Liver (tissue), 8 donors: ENCODE measurements at regions not wholly inside any gene's neighbourhood (a gene's known extent, or its start where the extent isn't known, plus 50 kb on each side); places are given as distances from the start of the nearest gene placed in this dataset.
A peak's percentile ranks its signal among the peaks of the same experiment; 100 is the strongest.

Experiments
- DNase-seq: peaks from one replicate; pipeline ENCODE4 v3.0.0-alpha.2; 2017; ENCODE audit warnings: low spot score
- H3K27ac ChIP-seq, 2 donors: one replicate each; pipeline ENCODE4 v1.7.0; 2013; ENCODE audit warnings: inconsistent platforms in 2 of 2, low read length in 2 of 2, control low read depth in 1 of 2, low read depth in 1 of 2, mild to moderate bottlenecking in 1 of 2
- H3K27me3 ChIP-seq, 4 donors: one replicate each; pipeline versions ENCODE4 v1.6.1 to v1.7.0; 2013; ENCODE audit warnings: low read length in 3 of 4, inconsistent platforms in 1 of 4, mild to moderate bottlenecking in 1 of 4, moderate library complexity in 1 of 4; ENCODE audit not compliant: control insufficient read depth in 4 of 4, insufficient read depth in 4 of 4
- H3K36me3 ChIP-seq, 4 donors: one replicate each; pipeline versions ENCODE4 v1.6.1 to v1.7.0; 2013; ENCODE audit warnings: low read length in 3 of 4, mild to moderate bottlenecking in 3 of 4, low read depth in 1 of 4, moderate library complexity in 1 of 4; ENCODE audit not compliant: control insufficient read depth in 4 of 4, insufficient read depth in 3 of 4
- H3K4me1 ChIP-seq, 4 donors: one replicate each; pipeline versions ENCODE4 v1.6.1 to v1.7.0; 2013; ENCODE audit warnings: low read length in 3 of 4, mild to moderate bottlenecking in 3 of 4, moderate library complexity in 1 of 4; ENCODE audit not compliant: control insufficient read depth in 4 of 4, insufficient read depth in 4 of 4
- H3K4me3 ChIP-seq, 3 donors: one replicate each; pipeline versions ENCODE4 v1.6.1 to v1.7.0; 2013; ENCODE audit warnings: low read length in 3 of 3, control low read depth in 1 of 3, low read depth in 1 of 3, mild to moderate bottlenecking in 1 of 3
- H3K9ac ChIP-seq, 2 donors: one replicate each; pipeline ENCODE4 v1.7.0; 2013; ENCODE audit warnings: low read length in 2 of 2, mild to moderate bottlenecking in 2 of 2, moderate library complexity in 2 of 2, control low read depth in 1 of 2, low read depth in 1 of 2
- H3K9me3 ChIP-seq, 4 donors: one replicate each; pipeline versions ENCODE4 v1.6.1 to v1.7.0; 2013; ENCODE audit warnings: low read length in 3 of 4; ENCODE audit not compliant: control insufficient read depth in 4 of 4
- EGR1 ChIP-seq, 2 donors: IDR thresholded peaks; 2 replicates each; pipeline ENCODE4 v1.6.1; 2016 to 2018; ENCODE audit warnings: antibody characterized with exemption in 2 of 2, low read depth in 2 of 2
- GABPA ChIP-seq, 2 donors: IDR thresholded peaks in 1 of 2; conservative IDR thresholded peaks in 1 of 2; 2 replicates each; pipeline ENCODE4 v1.6.1; 2016; ENCODE audit warnings: antibody characterized with exemption in 2 of 2, mild to moderate bottlenecking in 1 of 2, moderate library complexity in 1 of 2
- NR2F2 ChIP-seq: IDR thresholded peaks from 2 replicates; pipeline ENCODE4 v1.6.1; 2016; ENCODE audit warnings: antibody characterized with exemption
- REST ChIP-seq: IDR thresholded peaks from 2 replicates; pipeline ENCODE4 v1.6.1; 2016; ENCODE audit warnings: antibody characterized with exemption, mild to moderate bottlenecking
- SP1 ChIP-seq: IDR thresholded peaks from 2 replicates; pipeline ENCODE4 v1.6.1; 2018; ENCODE audit warnings: antibody characterized with exemption, mild to moderate bottlenecking
- TAF1 ChIP-seq: conservative IDR thresholded peaks from 2 replicates; pipeline ENCODE4 v1.6.1; 2016; ENCODE audit warnings: antibody characterized with exemption, mild to moderate bottlenecking
- WGBS: extraction: QIAGEN DNeasy Blood & Tissue Kit; methylation state at CpG from one replicate; pipeline ENCODE4 v1.1.7; 2013; 5-methylcytosine and 5-hydroxymethylcytosine counted together
- TF ChIP-seq, protein P1 (sequence below): IDR thresholded peaks from 2 replicates; pipeline ENCODE4 v1.6.1; 2016; ENCODE audit warnings: antibody characterized with exemption
- TF ChIP-seq, protein P2 (sequence below): IDR thresholded peaks from 2 replicates; pipeline ENCODE4 v1.6.1; 2016; ENCODE audit warnings: antibody characterized with exemption
- TF ChIP-seq, protein P3 (sequence below): fragments of 150-350 bp; IDR thresholded peaks from 2 replicates; pipeline ENCODE4 v1.5.1; 2017; ENCODE audit warnings: improper control_type of control experiment, low read depth, low read length; ENCODE audit not compliant: missing input control
- donor health status: healthy.
- donor health status: healthy.
- donor health status: healthy.
- donor health status: healthy.
- donor health status: healthy.

GRCh38 chr11:15828215-15828853 lies 528.0 kb downstream of the SOX6 start:
- TF ChIP-seq, protein P1, sequence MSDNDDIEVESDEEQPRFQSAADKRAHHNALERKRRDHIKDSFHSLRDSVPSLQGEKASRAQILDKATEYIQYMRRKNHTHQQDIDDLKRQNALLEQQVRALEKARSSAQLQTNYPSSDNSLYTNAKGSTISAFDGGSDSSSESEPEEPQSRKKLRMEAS: no peak
- TF ChIP-seq REST (no peak), EGR1 (IDR thresholded peaks at IDR 0.05; ENCODE audit: low read depth in 2 of 2) (no peak), SP1 (no peak)
- TF ChIP-seq, protein P2, sequence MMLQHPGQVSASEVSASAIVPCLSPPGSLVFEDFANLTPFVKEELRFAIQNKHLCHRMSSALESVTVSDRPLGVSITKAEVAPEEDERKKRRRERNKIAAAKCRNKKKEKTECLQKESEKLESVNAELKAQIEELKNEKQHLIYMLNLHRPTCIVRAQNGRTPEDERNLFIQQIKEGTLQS: no peak
- Histone ChIP-seq H3K9ac (no peak overlapping the region), H3K4me1 (no peaks in the 10 kb centered on the region), H3K27me3 (no peaks in the 10 kb centered on the region), H3K4me3 (no peak overlapping the region), H3K36me3 (no peaks in the 10 kb centered on the region), H3K27ac (no peak overlapping the region), H3K9me3 (no peaks in the 10 kb centered on the region)
- 85% methylated on average over 9 of the region's 9 CpGs for WGBS
- no peak for DNase-seq

- Histone ChIP-seq H3K27me3 (no peaks in the 10 kb centered on the region), H3K9me3 (no peaks in the 10 kb centered on the region), H3K36me3 (no peaks in the 10 kb centered on the region), H3K4me3 (no peak overlapping the region), H3K27ac (no peak overlapping the region), H3K9ac (no peak overlapping the region), H3K4me1 (no peaks in the 10 kb centered on the region)
- DNase-seq: no peak
- WGBS: 61% methylated on average over 1 of the region's 1 CpG
- TF ChIP-seq, protein P1: no peak
- TF ChIP-seq NR2F2: peak; percentile 97
Observed at GRCh38 chr11:15829312-15829711, 527.0 kb downstream of the SOX6 start.

- H3K9me3 ChIP-seq: no peaks in the 10 kb centered on the region
- no peak overlapping the region for H3K9ac ChIP-seq
- H3K27ac ChIP-seq: no peak overlapping the region
- H3K4me3 ChIP-seq: no peak overlapping the region
- TF ChIP-seq, protein P3, sequence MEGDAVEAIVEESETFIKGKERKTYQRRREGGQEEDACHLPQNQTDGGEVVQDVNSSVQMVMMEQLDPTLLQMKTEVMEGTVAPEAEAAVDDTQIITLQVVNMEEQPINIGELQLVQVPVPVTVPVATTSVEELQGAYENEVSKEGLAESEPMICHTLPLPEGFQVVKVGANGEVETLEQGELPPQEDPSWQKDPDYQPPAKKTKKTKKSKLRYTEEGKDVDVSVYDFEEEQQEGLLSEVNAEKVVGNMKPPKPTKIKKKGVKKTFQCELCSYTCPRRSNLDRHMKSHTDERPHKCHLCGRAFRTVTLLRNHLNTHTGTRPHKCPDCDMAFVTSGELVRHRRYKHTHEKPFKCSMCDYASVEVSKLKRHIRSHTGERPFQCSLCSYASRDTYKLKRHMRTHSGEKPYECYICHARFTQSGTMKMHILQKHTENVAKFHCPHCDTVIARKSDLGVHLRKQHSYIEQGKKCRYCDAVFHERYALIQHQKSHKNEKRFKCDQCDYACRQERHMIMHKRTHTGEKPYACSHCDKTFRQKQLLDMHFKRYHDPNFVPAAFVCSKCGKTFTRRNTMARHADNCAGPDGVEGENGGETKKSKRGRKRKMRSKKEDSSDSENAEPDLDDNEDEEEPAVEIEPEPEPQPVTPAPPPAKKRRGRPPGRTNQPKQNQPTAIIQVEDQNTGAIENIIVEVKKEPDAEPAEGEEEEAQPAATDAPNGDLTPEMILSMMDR: no peak
- TF ChIP-seq GABPA (IDR thresholded peaks at IDR 0.05 in 1 of 2, conservative IDR thresholded peaks at IDR 0.05 in 1 of 2): no peak
- TF ChIP-seq TAF1: no peak
- WGBS: 86% methylated on average over 9 of the region's 9 CpGs
- H3K4me1 ChIP-seq: no peaks in the 10 kb centered on the region
- H3K27me3 ChIP-seq: no peaks in the 10 kb centered on the region
- no peaks in the 10 kb centered on the region for H3K36me3 ChIP-seq
- DNase-seq: no peak
Observed at GRCh38 chr11:15830741-15831428, 525.5 kb downstream of the SOX6 start.
